GM12865 (cell line): ENCODE measurements at regions not wholly inside any gene's neighbourhood (a gene's known extent, or its start where the extent isn't known, plus 50 kb on each side); places are given as distances from the start of the nearest gene placed in this dataset.

Experiments used
- DNase-seq: peaks from one replicate; pipeline ENCODE4 v3.0.0; 2010; ENCODE audit warnings: low read depth
- H3K4me3 ChIP-seq: 2 replicates; pipeline ENCODE4 v1.5.1; 2011; ENCODE audit warnings: mild to moderate bottlenecking, low read depth, low read length, control low read depth
- TF ChIP-seq, protein P1 (sequence below): IDR thresholded peaks from 2 replicates; pipeline ENCODE4 v1.5.1; 2011; ENCODE audit warnings: low read length, control low read depth, low read depth, inconsistent platforms; ENCODE audit not compliant: insufficient read depth; ENCODE audit errors: missing control alignments

DNA sequence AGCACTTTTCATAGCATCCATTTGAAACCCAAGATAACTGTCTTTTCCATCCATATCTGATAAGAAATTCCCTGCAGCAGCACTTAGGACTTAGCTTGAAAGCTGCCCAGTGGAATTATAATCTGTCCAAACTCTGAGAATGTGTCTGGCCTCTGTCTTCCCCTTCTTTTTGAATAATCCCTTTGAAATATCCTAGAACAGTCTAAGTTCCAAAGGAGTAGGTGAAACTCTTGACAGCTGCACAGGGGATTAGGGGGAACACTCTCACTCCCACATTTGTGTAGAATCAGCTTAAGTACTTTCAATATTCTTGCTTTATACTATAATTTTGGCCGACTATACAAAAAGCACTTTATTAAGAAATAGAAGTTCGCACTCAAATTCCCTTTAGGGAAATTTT lies 157.7 kb downstream of the PAPSS1 start:
- TF ChIP-seq, protein P1, sequence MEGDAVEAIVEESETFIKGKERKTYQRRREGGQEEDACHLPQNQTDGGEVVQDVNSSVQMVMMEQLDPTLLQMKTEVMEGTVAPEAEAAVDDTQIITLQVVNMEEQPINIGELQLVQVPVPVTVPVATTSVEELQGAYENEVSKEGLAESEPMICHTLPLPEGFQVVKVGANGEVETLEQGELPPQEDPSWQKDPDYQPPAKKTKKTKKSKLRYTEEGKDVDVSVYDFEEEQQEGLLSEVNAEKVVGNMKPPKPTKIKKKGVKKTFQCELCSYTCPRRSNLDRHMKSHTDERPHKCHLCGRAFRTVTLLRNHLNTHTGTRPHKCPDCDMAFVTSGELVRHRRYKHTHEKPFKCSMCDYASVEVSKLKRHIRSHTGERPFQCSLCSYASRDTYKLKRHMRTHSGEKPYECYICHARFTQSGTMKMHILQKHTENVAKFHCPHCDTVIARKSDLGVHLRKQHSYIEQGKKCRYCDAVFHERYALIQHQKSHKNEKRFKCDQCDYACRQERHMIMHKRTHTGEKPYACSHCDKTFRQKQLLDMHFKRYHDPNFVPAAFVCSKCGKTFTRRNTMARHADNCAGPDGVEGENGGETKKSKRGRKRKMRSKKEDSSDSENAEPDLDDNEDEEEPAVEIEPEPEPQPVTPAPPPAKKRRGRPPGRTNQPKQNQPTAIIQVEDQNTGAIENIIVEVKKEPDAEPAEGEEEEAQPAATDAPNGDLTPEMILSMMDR: no peak
- DNase-seq: no peak
- H3K4me3 ChIP-seq: no peak overlapping the region

DNA sequence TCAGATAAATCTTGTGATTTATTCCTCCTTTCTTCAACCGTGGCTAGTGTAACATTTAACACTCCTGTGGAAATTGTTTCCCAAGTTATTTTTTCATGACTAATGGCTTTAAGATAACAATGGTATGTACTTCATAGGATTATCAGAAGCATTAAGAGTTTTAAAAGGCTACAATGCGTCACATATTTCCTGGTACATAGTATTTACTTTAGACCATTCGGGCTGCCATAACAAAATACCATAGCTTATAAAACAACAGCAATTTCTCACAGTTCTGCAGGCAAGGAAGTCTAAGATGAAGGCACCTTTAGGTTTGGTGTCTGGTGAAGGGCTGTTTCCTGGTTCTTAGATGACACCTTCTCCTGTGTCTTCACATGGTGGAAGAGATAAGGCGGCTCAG lies 158.6 kb downstream of the PAPSS1 start:
- TF ChIP-seq, protein P1: no peak
- H3K4me3 ChIP-seq: no peak overlapping the region
- no peak for DNase-seq

DNA sequence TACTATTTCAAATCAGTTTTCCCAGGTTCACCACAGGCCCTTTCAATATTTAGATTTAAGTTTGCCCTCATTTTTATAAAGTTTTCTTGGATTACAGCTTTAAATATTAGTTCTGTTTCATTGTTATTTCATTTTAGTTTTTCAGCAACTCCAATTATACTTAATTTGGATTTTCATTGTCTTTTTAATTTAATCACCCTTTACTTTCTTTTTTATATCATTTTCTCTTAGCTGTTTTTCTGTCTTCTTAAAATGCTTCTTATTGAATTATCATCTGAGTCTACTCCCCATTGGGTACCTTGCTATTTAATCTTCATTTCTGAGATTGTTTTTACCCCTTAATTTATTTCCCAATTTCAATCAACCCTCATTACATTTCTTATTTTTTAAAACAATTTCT lies 160.4 kb downstream of the PAPSS1 start:
- TF ChIP-seq, protein P1: no peak
- DNase-seq: no peak
- H3K4me3 ChIP-seq: no peak overlapping the region

DNA sequence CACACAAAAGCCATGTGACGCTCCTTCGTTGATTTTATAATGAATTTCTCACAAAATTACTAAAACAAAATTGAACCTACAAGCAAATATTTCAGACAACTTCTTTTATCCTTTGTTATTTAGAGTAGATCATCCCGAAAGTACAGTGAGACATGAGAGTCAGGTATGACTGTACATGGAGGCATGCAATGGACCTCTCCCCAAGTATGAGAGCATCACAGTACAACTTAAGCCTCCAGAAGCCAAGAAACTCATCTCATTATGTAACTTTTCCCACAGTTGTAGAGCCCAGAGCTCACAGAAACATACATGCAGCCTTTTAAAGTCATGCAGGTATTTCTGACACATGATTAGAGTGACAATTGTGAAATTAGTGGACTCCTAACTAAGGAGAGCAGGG lies 167.7 kb downstream of the PAPSS1 start:
- TF ChIP-seq, protein P1: no peak
- DNase-seq: no peak
- H3K4me3 ChIP-seq: no peak overlapping the region

DNA sequence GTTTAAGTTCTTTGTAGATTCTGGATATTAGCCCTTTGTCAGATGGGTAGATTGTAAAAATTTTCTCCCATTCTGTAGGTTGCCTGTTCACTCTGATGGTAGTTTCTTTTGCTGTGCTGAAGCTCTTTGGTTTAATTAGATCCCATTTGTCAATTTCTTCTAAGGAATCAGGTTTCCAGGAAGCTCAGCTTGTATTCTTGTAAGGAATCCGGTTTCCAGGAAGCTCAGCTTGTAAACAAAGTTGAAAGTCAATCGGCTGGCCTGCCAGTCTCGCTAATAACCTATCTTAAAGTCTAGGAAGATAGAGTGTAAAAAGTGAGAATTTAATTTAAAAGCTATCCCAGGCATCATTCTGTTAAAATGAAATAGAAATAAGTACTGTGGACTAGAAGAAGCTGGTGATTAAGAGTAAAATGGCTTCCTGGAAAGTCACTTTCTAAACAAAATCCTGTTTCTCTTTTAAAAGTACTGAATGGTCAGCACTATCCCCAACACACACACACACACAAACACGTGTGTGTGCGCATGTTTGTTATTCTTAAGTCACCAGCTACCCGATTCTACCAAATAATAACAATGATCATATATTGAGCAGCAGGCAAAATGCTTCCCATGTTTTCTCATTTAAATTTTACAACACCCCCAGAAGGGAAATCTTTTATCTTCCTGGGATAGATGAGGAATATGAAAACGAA lies 171.7 kb downstream of the PAPSS1 start:
- TF ChIP-seq, protein P1: no peak
- no peak overlapping the region for H3K4me3 ChIP-seq
- DNase-seq: no peak

DNA sequence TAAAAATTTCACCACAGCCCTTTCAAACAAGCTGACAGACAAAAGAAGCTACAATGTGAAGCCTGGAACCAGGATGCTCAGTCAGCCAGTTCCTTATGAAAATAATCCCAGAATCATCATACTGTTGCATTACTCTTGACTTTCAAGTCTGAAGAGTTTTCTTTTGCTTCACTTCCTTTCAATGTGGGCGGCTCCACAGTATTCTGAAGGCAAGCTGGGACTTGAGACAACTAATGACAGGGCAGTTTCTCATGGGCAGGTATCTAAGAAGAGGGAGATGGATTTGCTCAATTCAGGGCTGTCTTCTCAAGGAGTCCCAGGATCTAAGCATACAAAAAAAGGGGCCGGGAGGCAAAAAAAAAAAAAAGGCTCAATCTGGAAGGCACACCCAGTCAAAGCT lies 173.4 kb downstream of the PAPSS1 start:
- no peak for DNase-seq
- no peak overlapping the region for H3K4me3 ChIP-seq
- TF ChIP-seq, protein P1: no peak

DNA sequence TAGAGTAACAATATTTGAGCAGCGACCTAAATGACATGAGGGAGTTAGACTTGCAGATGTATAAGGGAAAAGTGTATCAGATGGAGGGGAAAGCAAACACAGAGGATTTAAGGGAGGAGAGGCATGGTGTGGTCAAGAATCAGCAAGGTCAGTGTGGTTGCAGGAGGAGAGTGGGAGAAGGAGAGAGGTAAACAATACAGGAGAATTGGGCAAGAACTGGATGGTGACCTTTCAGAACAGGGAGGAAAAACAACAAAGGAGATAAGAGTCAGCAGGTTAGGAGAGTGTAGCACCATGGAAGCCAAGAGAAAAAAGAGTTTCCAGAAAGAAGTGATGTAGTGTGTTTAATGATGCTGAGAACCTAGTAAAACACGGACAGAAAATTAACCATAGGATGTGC lies 178.5 kb downstream of the PAPSS1 start:
- DNase-seq: no peak
- H3K4me3 ChIP-seq: no peak overlapping the region
- TF ChIP-seq, protein P1: no peak
